Tibial nerve (tissue), 4 donors: ENCODE measurements at regions not wholly inside any gene's neighbourhood (a gene's known extent, or its start where the extent isn't known, plus 50 kb on each side); places are given as distances from the start of the nearest gene placed in this dataset.

Experiments
- CTCF ChIP-seq, 5 experiments: fragments of 200-600 bp in 3 of 5; fragments of 450-650 bp in 2 of 5; sonication (generic) in 3 of 5; IDR thresholded peaks; one replicate each; pipeline ENCODE4 v1.5.1; 2016 to 2019; ENCODE audit warnings: antibody characterized with exemption in 5 of 5, mild to moderate bottlenecking in 3 of 5, moderate library complexity in 2 of 5
- EP300 ChIP-seq, 2 donors: sonication (generic); formaldehyde crosslinking; IDR thresholded peaks; one replicate each; pipeline ENCODE4 v1.6.1; 2017; ENCODE audit warnings: antibody characterized with exemption in 2 of 2, mild to moderate bottlenecking in 1 of 2
- POLR2A ChIP-seq, 2 donors: fragments of 450-650 bp; IDR thresholded peaks; one replicate each; pipeline ENCODE4 v1.6.1; 2017; ENCODE audit warnings: antibody characterized with exemption in 2 of 2, mild to moderate bottlenecking in 2 of 2, moderate library complexity in 2 of 2

- no peak for TF ChIP-seq CTCF (IDR thresholded peaks at IDR 0.05)
- no peak for TF ChIP-seq POLR2A (IDR thresholded peaks at IDR 0.05)
- TF ChIP-seq EP300 (IDR thresholded peaks at IDR 0.05), result no peak
Measured at GRCh38 chr9:107155244-107155817, 127.7 kb upstream of the RAD23B start.
